ENCODE measurements at regions not wholly inside any gene's neighbourhood (a gene's known extent, or its start where the extent isn't known, plus 50 kb on each side); places are given as distances from the start of the nearest gene placed in this dataset.

GRCh38 chr2:185202945-185203528, 535.6 kb upstream of the FSIP2 start:
- TF ChIP-seq TAF1 (IDR thresholded peaks at IDR 0.05; ENCODE audit: low read depth, low read length) (no peak), POLR2A (IDR thresholded peaks at IDR 0.05; ENCODE audit: low read depth, low read length) (no peak), SPI1 (IDR thresholded peaks at IDR 0.05; ENCODE audit: low read depth, low read length) (no peak), POLR2AphosphoS5 (IDR thresholded peaks at IDR 0.05; ENCODE audit: low read depth, low read length) (no peak)

All from GM12891 (cell line).